SK-N-SH (cell line): ENCODE measurements at regions not wholly inside any gene's neighbourhood (a gene's known extent, or its start where the extent isn't known, plus 50 kb on each side); places are given as distances from the start of the nearest gene placed in this dataset.

ENCODE experiments used
- CTCF ChIA-PET: fragments of 300-600, 350-600 bp; formaldehyde crosslinking; extraction: SDS; loops from one replicate; lab custom pipeline; 2021; lab: Yijun Ruan, JAX
- POLR2A ChIA-PET: fragments of 350-600 bp; sonication (Branson Sonifier 250); formaldehyde crosslinking; extraction: SDS; loops from one replicate; lab custom pipeline; 2020; ENCODE audit warnings: antibody characterized with exemption, inconsistent platforms; lab: Yijun Ruan, JAX
- DNase-seq: peaks from one replicate; pipeline ENCODE4 v3.0.0; 2012
- H2AFZ ChIP-seq: fragments of 200-600 bp; sonication (generic); 2 replicates; pipeline ENCODE4 v1.8.1; 2016; ENCODE audit warnings: antibody characterized with exemption, mild to moderate bottlenecking, low read depth
- H3F3A ChIP-seq: fragments of 200-600 bp; sonication (generic); replicated peaks from 2 replicates; pipeline ENCODE3; 2016; ENCODE audit warnings: antibody characterized with exemption, mild to moderate bottlenecking; ENCODE audit not compliant: insufficient read depth
- H3K27ac ChIP-seq, 2 experiments: fragments of 200-500 bp in 1 of 2; fragments of 200-600 bp in 1 of 2; sonication (Bioruptor generic) in 1 of 2; sonication (generic), shearing (Covaris generic) in 1 of 2; 2 replicates each; pipeline versions ENCODE4 v1.5.1 to v1.6.1; 2014 to 2016; ENCODE audit warnings: low read depth in 2 of 2, inconsistent platforms in 1 of 2, low read length in 1 of 2, mild to moderate bottlenecking in 1 of 2, mixed read lengths in 1 of 2
- H3K27me3 ChIP-seq: fragments of 200-600 bp; sonication (generic), shearing (Covaris generic); 2 replicates; pipeline ENCODE4 v1.6.1; 2016; ENCODE audit warnings: mixed run types; ENCODE audit not compliant: insufficient read depth
- H3K36me3 ChIP-seq, 2 experiments: fragments of 200-500 bp in 1 of 2; fragments of 200-600 bp in 1 of 2; sonication (Bioruptor generic) in 1 of 2; sonication (generic) in 1 of 2; replicated peaks in 1 of 2; 2 replicates each; pipeline versions ENCODE3 to v1.5.1; 2014 to 2016; ENCODE audit warnings: low read length in 1 of 2, mild to moderate bottlenecking in 1 of 2; ENCODE audit not compliant: insufficient read depth in 2 of 2, control insufficient read depth in 1 of 2
- H3K4me1 ChIP-seq, 2 experiments: fragments of 200-500 bp in 1 of 2; fragments of 200-600 bp in 1 of 2; sonication (Bioruptor generic) in 1 of 2; sonication (generic), shearing (Covaris generic) in 1 of 2; 2 replicates each; pipeline versions ENCODE4 v1.5.1 to v1.6.1; 2014 to 2016; ENCODE audit warnings: low read depth in 1 of 2, low read length in 1 of 2, mixed run types in 1 of 2; ENCODE audit not compliant: insufficient read depth in 2 of 2, control insufficient read depth in 1 of 2
- H3K4me2 ChIP-seq: fragments of 200-600 bp; sonication (generic), shearing (Covaris generic); 2 replicates; pipeline ENCODE4 v1.6.1; 2017; ENCODE audit warnings: mixed run types
- H3K4me3 ChIP-seq, 2 experiments: fragments of 200-500 bp in 1 of 2; fragments of 200-600 bp in 1 of 2; sonication (Bioruptor generic) in 1 of 2; sonication (generic), shearing (Covaris generic) in 1 of 2; 2 replicates each; pipeline versions ENCODE4 v1.5.1 to v1.8.1; 2014 to 2016; ENCODE audit warnings: low read depth in 2 of 2, inconsistent platforms in 1 of 2, low read length in 1 of 2, mild to moderate bottlenecking in 1 of 2, mixed read lengths in 1 of 2, moderate library complexity in 1 of 2
- H3K79me2 ChIP-seq: fragments of 200-600 bp; sonication (generic); 2 replicates; pipeline ENCODE4 v1.8.1; 2017; ENCODE audit warnings: mild to moderate bottlenecking; ENCODE audit not compliant: insufficient read depth
- H3K9ac ChIP-seq: fragments of 200-600 bp; sonication (generic); 2 replicates; pipeline ENCODE4 v1.6.1; 2017; ENCODE audit warnings: mixed run types
- H3K9me2 ChIP-seq: fragments of 200-600 bp; sonication (generic); 2 replicates; pipeline ENCODE4 v1.6.1; 2017; ENCODE audit warnings: mixed run types
- H3K9me3 ChIP-seq: fragments of 200-600 bp; sonication (generic); 2 replicates; pipeline ENCODE4 v1.6.1; 2017; ENCODE audit warnings: mixed run types, mild to moderate bottlenecking, moderate library complexity
- H4K20me1 ChIP-seq: fragments of 200-600 bp; sonication (generic); 2 replicates; pipeline ENCODE4 v1.6.1; 2017; ENCODE audit warnings: mild to moderate bottlenecking, mixed run types; ENCODE audit not compliant: insufficient read depth
- CTCF ChIP-seq: fragments of 200-600 bp; sonication (generic); IDR thresholded peaks from 2 replicates; pipeline ENCODE4 v1.6.1; 2017; ENCODE audit warnings: antibody characterized with exemption, mild to moderate bottlenecking, moderate library complexity
- EP300 ChIP-seq, 2 experiments: IDR thresholded peaks; 2 replicates each; pipeline versions ENCODE4 v1.4.0 to v1.6.1; 2012; ENCODE audit warnings: borderline replicate concordance in 1 of 2, low read depth in 1 of 2, low read length in 1 of 2
- FOXJ3 ChIP-seq: sonication (generic); formaldehyde crosslinking; IDR thresholded peaks from 2 replicates; pipeline ENCODE4 v1.5.1; 2020; ENCODE audit warnings: mild to moderate bottlenecking, missing genetic modification reagents
- FOXM1 ChIP-seq: IDR thresholded peaks from 2 replicates; pipeline ENCODE4 v1.4.0; 2012; ENCODE audit warnings: low read depth, mild to moderate bottlenecking
- GABPA ChIP-seq: IDR thresholded peaks from 2 replicates; pipeline ENCODE4 v1.4.0; 2012; ENCODE audit warnings: low read depth, mild to moderate bottlenecking
- GATA2 ChIP-seq: sonication (generic); formaldehyde crosslinking; IDR thresholded peaks from 2 replicates; pipeline ENCODE4 v1.5.0; 2020; ENCODE audit warnings: mild to moderate bottlenecking, missing genetic modification reagents
- JUND ChIP-seq: IDR thresholded peaks from 2 replicates; pipeline ENCODE4 v1.4.0; 2012
- NFIC ChIP-seq: IDR thresholded peaks from 2 replicates; pipeline ENCODE4 v1.4.0; 2012; ENCODE audit warnings: borderline replicate concordance
- NRF1 ChIP-seq: IDR thresholded peaks from 2 replicates; pipeline ENCODE4 v1.6.1; 2012; ENCODE audit warnings: low read depth, mild to moderate bottlenecking, low read length
- PBX3 ChIP-seq: IDR thresholded peaks from 2 replicates; pipeline ENCODE4; 2012
- RCOR1 ChIP-seq: fragments of 150-350 bp; IDR thresholded peaks from 2 replicates; pipeline ENCODE4 v1.6.1; 2017; ENCODE audit warnings: antibody characterized with exemption, low read length
- RFX5 ChIP-seq: IDR thresholded peaks from 2 replicates; pipeline ENCODE4 v1.6.1; 2012; ENCODE audit warnings: mild to moderate bottlenecking, improper control_type of control experiment, low read length
- SIN3A ChIP-seq: IDR thresholded peaks from 2 replicates; pipeline ENCODE4 v1.6.1; 2012; ENCODE audit warnings: low read depth, mild to moderate bottlenecking, low read length, moderate library complexity, borderline replicate concordance
- TAF1 ChIP-seq: IDR thresholded peaks from 2 replicates; pipeline ENCODE4 v1.6.1; 2012; ENCODE audit warnings: low read depth, mild to moderate bottlenecking, low read length, moderate library complexity, borderline replicate concordance
- WGBS: methylation state at CpG from one replicate; pipeline ENCODE4 v1.1.6; 2017; ENCODE audit warnings: low lambda C conversion rate; 5-methylcytosine and 5-hydroxymethylcytosine counted together

GRCh38 chr3:135451037-135451785 is 514.3 kb upstream of the PPP2R3A start:
- no peak overlapping the region for H3K27ac ChIP-seq
- no peaks in the 10 kb centered on the region for H3K79me2 ChIP-seq
- H3K4me1 ChIP-seq = no peaks in the 10 kb centered on the region
- no peak overlapping the region for H3K4me3 ChIP-seq
- H2AFZ ChIP-seq = no peak overlapping the region
- H3K27me3 ChIP-seq = no peaks in the 10 kb centered on the region
- POLR2A ChIA-PET = no interaction called here
- H3K9me3 ChIP-seq = no peaks in the 10 kb centered on the region
- H3K9ac ChIP-seq = no peak overlapping the region
- no peak for DNase-seq
- TF ChIP-seq RCOR1 = no peak
- no peak for TF ChIP-seq EP300 (IDR thresholded peaks at IDR 0.05; ENCODE audit: borderline replicate concordance in 1 of 2, low read depth in 1 of 2, low read length in 1 of 2)
- no peak for TF ChIP-seq GATA2
- TF ChIP-seq RFX5 = no peak
- TF ChIP-seq, all 33 proteins: peak for 0
- Histone ChIP-seq H3F3A (no peaks in the 10 kb centered on the region), H3K9me2 (no peaks in the 10 kb centered on the region), H3K36me3 (no peaks in the 10 kb centered on the region), H3K4me2 (no peak overlapping the region), H4K20me1 (no peaks in the 10 kb centered on the region)
- CTCF ChIA-PET = interaction anchor here (1.1 to 1.2 kb wide), 2 partner anchors 53 to 850 kb away, joined by 3 read pairs; no protein-coding TSS in a partner anchor
- 49% methylated on average over 2 of the region's 2 CpGs for WGBS

- POLR2A ChIA-PET = no interaction called here
Measured at GRCh38 chr3:135452881-135453280, 512.6 kb upstream of the PPP2R3A start.

More at GRCh38 chr3:135452881-135453280, 512.6 kb upstream of the PPP2R3A start:
- no peak overlapping the region for H3K4me2 ChIP-seq
- H3K79me2 ChIP-seq = no peaks in the 10 kb centered on the region
- CTCF ChIA-PET = interaction anchor here (1.0 kb wide), 1 partner anchor 14 kb away, joined by 3 read pairs; no protein-coding TSS in a partner anchor
- H3F3A ChIP-seq = no peaks in the 10 kb centered on the region
- no peaks in the 10 kb centered on the region for H4K20me1 ChIP-seq
- TF ChIP-seq PBX3 = no peak
- no peak for TF ChIP-seq JUND
- no peak for TF ChIP-seq NFIC
- TF ChIP-seq NRF1 = no peak
- TF ChIP-seq FOXJ3 = no peak
- TF ChIP-seq GABPA = no peak
- no peak for TF ChIP-seq RCOR1
- TF ChIP-seq TAF1 = no peak
- no peak for TF ChIP-seq SIN3A
- TF ChIP-seq CTCF = no peak
- no peak for TF ChIP-seq FOXM1
- H3K9ac ChIP-seq = no peak overlapping the region
- H2AFZ ChIP-seq = no peak overlapping the region
- no peak overlapping the region for H3K4me3 ChIP-seq
- no peak for DNase-seq
- no peak overlapping the region for H3K27ac ChIP-seq
- WGBS = 47% methylated on average over 10 of the region's 10 CpGs
- H3K9me2 ChIP-seq = no peaks in the 10 kb centered on the region
- no peaks in the 10 kb centered on the region for H3K36me3 ChIP-seq
- no peaks in the 10 kb centered on the region for H3K4me1 ChIP-seq
- no peaks in the 10 kb centered on the region for H3K9me3 ChIP-seq
- H3K27me3 ChIP-seq = no peaks in the 10 kb centered on the region
